Smooth muscle cell (in vitro differentiated cells): ENCODE measurements at regions not wholly inside any gene's neighbourhood (a gene's known extent, or its start where the extent isn't known, plus 50 kb on each side); places are given as distances from the start of the nearest gene placed in this dataset.

Source experiments
- DNase-seq: peaks from one replicate; lab custom pipeline; 2025; ENCODE audit not compliant: unreplicated experiment; lab: John Stamatoyannopoulos, UW
- H2AFZ ChIP-seq: fragments of 200-600 bp; sonication (generic); 2 replicates; pipeline ENCODE4 v1.6.0; 2016; ENCODE audit warnings: antibody characterized with exemption, low read depth, mild to moderate bottlenecking
- H3F3A ChIP-seq: fragments of 200-600 bp; sonication (generic); 2 replicates; pipeline ENCODE4 v1.6.0; 2017; ENCODE audit warnings: antibody characterized with exemption, low read depth
- H3K27ac ChIP-seq: fragments of 200-600 bp; sonication (generic); 2 replicates; pipeline ENCODE4 v1.5.1; 2016; ENCODE audit warnings: low read depth, mild to moderate bottlenecking
- H3K27me3 ChIP-seq: fragments of 200-600 bp; sonication (generic); 2 replicates; pipeline ENCODE4 v1.6.1; 2016; ENCODE audit warnings: low read depth, mild to moderate bottlenecking
- H3K36me3 ChIP-seq: fragments of 200-600 bp; sonication (generic); 2 replicates; pipeline ENCODE4 v1.5.1; 2016; ENCODE audit warnings: low read depth
- H3K4me1 ChIP-seq: fragments of 200-600 bp; sonication (generic); 2 replicates; pipeline ENCODE4 v1.5.1; 2016; ENCODE audit warnings: low read depth
- H3K4me2 ChIP-seq: fragments of 200-600 bp; sonication (generic); 2 replicates; pipeline ENCODE4 v1.6.0; 2016; ENCODE audit warnings: mild to moderate bottlenecking
- H3K4me3 ChIP-seq: fragments of 200-600 bp; sonication (generic); 2 replicates; pipeline ENCODE4 v1.5.1; 2016; ENCODE audit warnings: mild to moderate bottlenecking
- H3K79me2 ChIP-seq: fragments of 200-600 bp; sonication (generic); 2 replicates; pipeline ENCODE4 v1.6.0; 2016; ENCODE audit warnings: low read depth, mild to moderate bottlenecking
- H3K9ac ChIP-seq: fragments of 200-600 bp; sonication (generic); 2 replicates; pipeline ENCODE4 v1.6.0; 2016; ENCODE audit warnings: low read depth
- H3K9me3 ChIP-seq: fragments of 200-600 bp; sonication (generic); replicated peaks from 2 replicates; pipeline ENCODE4 v1.5.1; 2016; ENCODE audit warnings: low read depth
- H4K20me1 ChIP-seq: fragments of 200-600 bp; sonication (generic); 2 replicates; pipeline ENCODE4 v1.6.0; 2016; ENCODE audit warnings: low read depth
- WGBS: methylation state at CpG from one replicate; pipeline ENCODE4 v1.1.7; 2016; ENCODE audit warnings: low lambda C conversion rate; 5-methylcytosine and 5-hydroxymethylcytosine counted together
- TF ChIP-seq, protein P1 (sequence below): fragments of 200-600 bp; sonication (generic); IDR thresholded peaks from 2 replicates; pipeline ENCODE4 v1.5.1; 2017; ENCODE audit warnings: borderline replicate concordance, mild to moderate bottlenecking, antibody characterized with exemption; ENCODE audit not compliant: insufficient read depth, poor library complexity, severe bottlenecking

DNA sequence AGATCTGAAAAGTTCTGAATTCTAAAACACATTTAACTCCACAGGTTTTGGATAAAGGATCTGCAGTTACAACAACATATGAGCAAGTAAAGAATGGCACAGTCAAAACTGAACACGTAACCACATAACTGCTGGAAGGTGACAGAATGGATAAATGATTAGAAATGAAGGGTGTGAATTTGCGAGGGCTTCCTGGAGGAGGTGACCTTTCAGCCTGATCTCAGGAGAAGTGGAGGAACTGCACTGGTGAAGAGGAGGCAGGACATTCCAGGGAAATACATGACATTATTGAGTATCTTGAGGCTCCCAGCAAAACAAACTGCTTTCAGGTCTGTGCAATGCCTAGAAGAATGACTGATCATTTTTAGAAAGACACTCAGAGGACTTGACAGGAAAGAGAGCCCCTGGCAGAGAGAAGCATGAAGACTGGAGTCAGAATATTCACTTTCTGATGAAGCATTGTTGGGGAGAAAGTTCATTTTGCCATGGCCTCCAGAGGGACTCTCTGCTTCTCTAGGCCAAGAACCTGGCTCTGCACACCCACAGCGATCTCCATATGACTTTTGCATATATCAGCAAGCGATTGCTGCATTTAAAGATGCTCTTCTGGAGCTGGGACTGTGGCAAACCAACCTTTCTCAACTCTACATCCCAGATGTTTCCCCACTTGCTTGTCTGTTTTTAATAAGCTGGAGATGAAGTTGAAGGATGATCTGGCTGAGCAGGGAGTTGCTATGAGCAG is 122.7 kb upstream of the FAM78B start:
- TF ChIP-seq, protein P1, sequence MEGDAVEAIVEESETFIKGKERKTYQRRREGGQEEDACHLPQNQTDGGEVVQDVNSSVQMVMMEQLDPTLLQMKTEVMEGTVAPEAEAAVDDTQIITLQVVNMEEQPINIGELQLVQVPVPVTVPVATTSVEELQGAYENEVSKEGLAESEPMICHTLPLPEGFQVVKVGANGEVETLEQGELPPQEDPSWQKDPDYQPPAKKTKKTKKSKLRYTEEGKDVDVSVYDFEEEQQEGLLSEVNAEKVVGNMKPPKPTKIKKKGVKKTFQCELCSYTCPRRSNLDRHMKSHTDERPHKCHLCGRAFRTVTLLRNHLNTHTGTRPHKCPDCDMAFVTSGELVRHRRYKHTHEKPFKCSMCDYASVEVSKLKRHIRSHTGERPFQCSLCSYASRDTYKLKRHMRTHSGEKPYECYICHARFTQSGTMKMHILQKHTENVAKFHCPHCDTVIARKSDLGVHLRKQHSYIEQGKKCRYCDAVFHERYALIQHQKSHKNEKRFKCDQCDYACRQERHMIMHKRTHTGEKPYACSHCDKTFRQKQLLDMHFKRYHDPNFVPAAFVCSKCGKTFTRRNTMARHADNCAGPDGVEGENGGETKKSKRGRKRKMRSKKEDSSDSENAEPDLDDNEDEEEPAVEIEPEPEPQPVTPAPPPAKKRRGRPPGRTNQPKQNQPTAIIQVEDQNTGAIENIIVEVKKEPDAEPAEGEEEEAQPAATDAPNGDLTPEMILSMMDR, result no peak
- Histone ChIP-seq H3K27ac (no peak overlapping the region), H3K4me1 (no peaks in the 10 kb centered on the region), H3K4me2 (no peak overlapping the region), H3K27me3 (no peaks in the 10 kb centered on the region), H4K20me1 (no peaks in the 10 kb centered on the region), H3K4me3 (no peak overlapping the region), H2AFZ (no peak overlapping the region), H3F3A (no peaks in the 10 kb centered on the region), H3K79me2 (no peaks in the 10 kb centered on the region), H3K9me3 (no peaks in the 10 kb centered on the region), H3K9ac (no peak overlapping the region), H3K36me3 (no peaks in the 10 kb centered on the region)
- DNase-seq, result no peak
- 93% methylated on average over 4 of the region's 4 CpGs for WGBS

DNA sequence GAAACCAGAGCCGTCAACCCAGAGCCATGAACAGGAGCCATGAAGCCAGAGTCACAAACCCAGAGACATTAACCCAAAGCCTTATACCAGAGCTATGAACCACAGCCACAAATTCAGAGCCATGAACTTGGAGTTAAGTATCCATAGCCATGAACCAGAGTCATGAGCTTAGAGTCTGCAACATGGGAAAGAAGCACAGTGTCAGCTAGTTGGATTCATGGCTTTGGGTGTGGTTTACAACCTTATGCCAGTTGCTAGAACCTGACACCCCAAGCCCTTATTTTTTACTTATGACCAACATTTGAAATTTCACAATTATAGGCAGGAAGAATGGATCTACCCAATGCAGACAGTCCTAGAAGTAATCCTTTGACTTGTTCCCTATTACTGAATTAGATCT is 128.9 kb upstream of the FAM78B start:
- no peak overlapping the region for H2AFZ ChIP-seq
- H3K4me1 ChIP-seq, result no peaks in the 10 kb centered on the region
- no peak overlapping the region for H3K4me3 ChIP-seq
- no peak for DNase-seq
- no peaks in the 10 kb centered on the region for H3K79me2 ChIP-seq
- H3K27ac ChIP-seq, result no peak overlapping the region
- no peaks in the 10 kb centered on the region for H3K9me3 ChIP-seq
- no peaks in the 10 kb centered on the region for H3F3A ChIP-seq
- TF ChIP-seq, protein P1, result no peak
- no peaks in the 10 kb centered on the region for H4K20me1 ChIP-seq
- no peak overlapping the region for H3K4me2 ChIP-seq
- H3K27me3 ChIP-seq, result no peaks in the 10 kb centered on the region
- no peak overlapping the region for H3K9ac ChIP-seq
- no peaks in the 10 kb centered on the region for H3K36me3 ChIP-seq
- WGBS, result 85% methylated on average over 1 of the region's 1 CpG

DNA sequence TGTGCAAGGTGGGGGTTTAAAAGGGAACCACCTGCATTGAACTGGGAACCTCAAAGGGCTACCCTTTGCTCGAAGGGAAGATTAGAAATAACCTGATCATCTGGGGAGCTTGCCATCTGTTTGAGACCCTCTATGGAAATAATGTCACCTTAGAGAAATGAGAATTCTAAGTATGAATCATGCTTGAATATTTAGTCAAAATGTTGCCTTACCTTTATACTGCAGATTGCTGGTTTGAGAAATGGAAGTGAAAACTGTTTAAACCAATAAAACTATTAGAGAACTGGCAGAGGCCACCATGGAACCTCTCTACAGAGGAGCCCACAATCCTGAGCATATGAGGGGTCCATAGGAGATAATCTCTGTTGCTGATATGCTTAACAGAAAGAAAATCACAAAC is 131.2 kb upstream of the FAM78B start:
- H3F3A ChIP-seq, result no peaks in the 10 kb centered on the region
- H3K27ac ChIP-seq, result no peak overlapping the region
- WGBS, result 81% methylated on average over 1 of the region's 1 CpG
- no peak overlapping the region for H2AFZ ChIP-seq
- H3K4me1 ChIP-seq, result no peaks in the 10 kb centered on the region
- H3K9ac ChIP-seq, result no peak overlapping the region
- no peaks in the 10 kb centered on the region for H3K27me3 ChIP-seq
- H3K4me3 ChIP-seq, result no peak overlapping the region
- no peaks in the 10 kb centered on the region for H4K20me1 ChIP-seq
- H3K4me2 ChIP-seq, result no peak overlapping the region
- no peaks in the 10 kb centered on the region for H3K9me3 ChIP-seq
- H3K36me3 ChIP-seq, result no peaks in the 10 kb centered on the region
- H3K79me2 ChIP-seq, result no peaks in the 10 kb centered on the region
- no peak for DNase-seq
- TF ChIP-seq, protein P1, result no peak

DNA sequence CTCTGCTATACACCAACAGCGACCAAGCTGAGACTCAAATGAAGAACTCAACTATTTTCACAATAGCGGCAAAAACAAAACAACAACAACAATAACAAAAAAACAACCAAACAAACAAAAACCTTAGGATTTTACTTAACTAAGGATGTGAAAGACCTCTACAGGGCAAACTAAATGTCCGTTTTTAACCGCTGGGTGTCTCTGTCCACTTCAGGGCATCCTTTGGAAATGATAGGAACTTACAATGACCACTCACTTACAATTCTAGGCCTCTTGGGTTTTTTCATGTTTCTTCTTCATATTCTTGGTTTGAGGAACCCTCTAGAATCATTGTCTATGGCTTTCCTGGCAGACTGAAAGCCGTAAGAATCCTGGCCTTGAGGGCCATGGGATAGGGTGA is 134.0 kb upstream of the FAM78B start:
- no peaks in the 10 kb centered on the region for H3K9me3 ChIP-seq
- no peaks in the 10 kb centered on the region for H3K36me3 ChIP-seq
- H3F3A ChIP-seq, result no peaks in the 10 kb centered on the region
- 90% methylated on average over 5 of the region's 5 CpGs for WGBS
- H3K27me3 ChIP-seq, result no peaks in the 10 kb centered on the region
- no peak overlapping the region for H2AFZ ChIP-seq
- no peaks in the 10 kb centered on the region for H3K4me1 ChIP-seq
- H3K4me2 ChIP-seq, result no peak overlapping the region
- TF ChIP-seq, protein P1, result no peak
- no peak overlapping the region for H3K27ac ChIP-seq
- H3K79me2 ChIP-seq, result no peaks in the 10 kb centered on the region
- H3K4me3 ChIP-seq, result no peak overlapping the region
- H4K20me1 ChIP-seq, result no peaks in the 10 kb centered on the region
- no peak overlapping the region for H3K9ac ChIP-seq
- no peak for DNase-seq
